DOHH2 (cell line): ENCODE measurements at regions not wholly inside any gene's neighbourhood (a gene's known extent, or its start where the extent isn't known, plus 50 kb on each side); places are given as distances from the start of the nearest gene placed in this dataset.
A peak's percentile ranks its signal among the peaks of the same experiment; 100 is the strongest.

Source experiments
- H3F3A ChIP-seq: fragments of 200-600 bp; sonication (generic), shearing (Covaris generic); 2 replicates; pipeline ENCODE4 v1.6.0; 2016; ENCODE audit warnings: antibody characterized with exemption, mild to moderate bottlenecking; ENCODE audit not compliant: control insufficient read depth, insufficient read depth
- H3K27ac ChIP-seq: fragments of 200-600 bp; sonication (generic); 2 replicates; pipeline ENCODE4 v1.5.1; 2014; ENCODE audit warnings: low read depth, mild to moderate bottlenecking, low read length, moderate library complexity
- H3K27me3 ChIP-seq: fragments of 200-600 bp; sonication (generic); 2 replicates; pipeline ENCODE4 v1.6.1; 2014; ENCODE audit warnings: mild to moderate bottlenecking, low read length, mixed read lengths; ENCODE audit not compliant: control insufficient read depth
- H3K36me3 ChIP-seq: fragments of 200-600 bp; sonication (generic); 2 replicates; pipeline ENCODE4 v1.6.1; 2014; ENCODE audit warnings: mild to moderate bottlenecking, low read length, moderate library complexity, mixed read lengths; ENCODE audit not compliant: control insufficient read depth
- H3K4me1 ChIP-seq: fragments of 200-600 bp; sonication (generic); 2 replicates; pipeline ENCODE4 v1.6.1; 2014; ENCODE audit warnings: mild to moderate bottlenecking, low read length, mixed read lengths; ENCODE audit not compliant: control insufficient read depth
- H3K4me2 ChIP-seq: fragments of 200-600 bp; sonication (generic); 2 replicates; pipeline ENCODE4 v1.6.0; 2014; ENCODE audit warnings: mild to moderate bottlenecking, low read length, moderate library complexity
- H3K4me3 ChIP-seq: fragments of 200-600 bp; sonication (generic); 2 replicates; pipeline ENCODE4 v1.5.1; 2014; ENCODE audit warnings: mild to moderate bottlenecking, low read length, mixed read lengths
- H3K79me2 ChIP-seq: fragments of 200-600 bp; sonication (generic); 2 replicates; pipeline ENCODE4 v1.6.1; 2014; ENCODE audit warnings: mild to moderate bottlenecking, low read length, mixed read lengths; ENCODE audit not compliant: control insufficient read depth
- H3K9me2 ChIP-seq: fragments of 200-600 bp; sonication (generic); replicated peaks from 2 replicates; pipeline ENCODE4 v1.6.1; 2014; ENCODE audit warnings: mild to moderate bottlenecking, low read length, mixed read lengths; ENCODE audit not compliant: control insufficient read depth
- H3K9me3 ChIP-seq: fragments of 200-600 bp; sonication (generic); 2 replicates; pipeline ENCODE4 v1.6.1; 2014; ENCODE audit warnings: antibody characterized with exemption, low read length, mixed read lengths; ENCODE audit not compliant: control insufficient read depth, insufficient read depth
- H4K20me1 ChIP-seq: fragments of 200-600 bp; sonication (generic); 2 replicates; pipeline ENCODE4 v1.6.0; 2014; ENCODE audit warnings: low read depth, mild to moderate bottlenecking, antibody characterized with exemption, low read length, moderate library complexity; ENCODE audit not compliant: control insufficient read depth, insufficient read depth
- EZH2phosphoT487 ChIP-seq: fragments of 200-600 bp; sonication (generic); IDR thresholded peaks from 2 replicates; pipeline ENCODE4 v1.6.1; 2017; ENCODE audit warnings: borderline replicate concordance, mild to moderate bottlenecking, antibody characterized with exemption, low read length, moderate library complexity, mixed read lengths
- TF ChIP-seq, protein P1 (sequence below): fragments of 200-600 bp; sonication (generic); IDR thresholded peaks from one replicate; pipeline ENCODE4 v1.5.1; 2014; ENCODE audit warnings: antibody characterized with exemption, mild to moderate bottlenecking, low read depth, low read length; ENCODE audit not compliant: poor library complexity, severe bottlenecking

DNA sequence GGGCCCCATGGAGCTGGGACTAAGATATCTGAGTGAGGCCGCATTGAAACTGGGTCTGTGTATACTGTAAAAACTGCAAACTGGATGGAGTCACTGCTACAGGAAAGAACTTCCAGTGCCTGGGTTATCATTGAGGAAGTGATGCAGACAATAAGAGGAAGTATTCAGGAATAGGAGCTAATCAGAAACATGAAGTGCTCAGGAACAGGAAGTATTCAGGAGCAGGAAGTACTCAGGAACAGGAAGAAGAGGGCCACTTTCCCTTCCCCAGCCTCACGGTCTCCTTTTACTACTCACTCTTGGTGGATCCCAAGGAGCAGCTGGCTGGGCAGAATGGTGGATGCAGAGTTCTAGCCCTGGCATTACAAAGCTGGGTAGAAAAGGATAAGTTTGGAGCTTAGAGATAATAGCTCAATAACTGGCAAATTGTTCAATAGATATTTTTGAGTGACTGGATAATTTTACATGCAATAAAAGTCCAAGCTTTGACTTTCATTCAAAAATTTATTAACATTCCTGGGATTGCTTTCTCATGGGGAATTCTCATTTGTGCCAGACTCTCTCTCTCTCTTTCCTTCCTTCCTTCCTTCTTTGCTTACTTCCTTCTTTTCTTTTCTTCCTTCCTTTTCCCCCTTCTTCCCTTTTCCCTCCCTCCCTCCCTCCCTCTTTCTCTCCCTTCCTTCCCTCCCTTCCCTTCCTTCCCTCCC lies 82.2 kb upstream of the PAX1 start:
- Histone ChIP-seq H3K79me2 (no peaks in the 10 kb centered on the region), H3K27me3 (no peaks in the 10 kb centered on the region), H3K4me1 (peaks cover 8% of the 10 kb centered on the region), H3K4me2 (peak overlapping the region; percentile 43), H3K9me2 (no peaks in the 10 kb centered on the region), H3K27ac (no peak overlapping the region), H3K36me3 (no peaks in the 10 kb centered on the region), H3K9me3 (peaks cover 17% of the 10 kb centered on the region), H3K4me3 (peak overlapping the region; percentile 50), H3F3A (no peaks in the 10 kb centered on the region), H4K20me1 (no peaks in the 10 kb centered on the region)
- TF ChIP-seq, protein P1, sequence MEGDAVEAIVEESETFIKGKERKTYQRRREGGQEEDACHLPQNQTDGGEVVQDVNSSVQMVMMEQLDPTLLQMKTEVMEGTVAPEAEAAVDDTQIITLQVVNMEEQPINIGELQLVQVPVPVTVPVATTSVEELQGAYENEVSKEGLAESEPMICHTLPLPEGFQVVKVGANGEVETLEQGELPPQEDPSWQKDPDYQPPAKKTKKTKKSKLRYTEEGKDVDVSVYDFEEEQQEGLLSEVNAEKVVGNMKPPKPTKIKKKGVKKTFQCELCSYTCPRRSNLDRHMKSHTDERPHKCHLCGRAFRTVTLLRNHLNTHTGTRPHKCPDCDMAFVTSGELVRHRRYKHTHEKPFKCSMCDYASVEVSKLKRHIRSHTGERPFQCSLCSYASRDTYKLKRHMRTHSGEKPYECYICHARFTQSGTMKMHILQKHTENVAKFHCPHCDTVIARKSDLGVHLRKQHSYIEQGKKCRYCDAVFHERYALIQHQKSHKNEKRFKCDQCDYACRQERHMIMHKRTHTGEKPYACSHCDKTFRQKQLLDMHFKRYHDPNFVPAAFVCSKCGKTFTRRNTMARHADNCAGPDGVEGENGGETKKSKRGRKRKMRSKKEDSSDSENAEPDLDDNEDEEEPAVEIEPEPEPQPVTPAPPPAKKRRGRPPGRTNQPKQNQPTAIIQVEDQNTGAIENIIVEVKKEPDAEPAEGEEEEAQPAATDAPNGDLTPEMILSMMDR: no peak
- no peak for TF ChIP-seq EZH2phosphoT487

DNA sequence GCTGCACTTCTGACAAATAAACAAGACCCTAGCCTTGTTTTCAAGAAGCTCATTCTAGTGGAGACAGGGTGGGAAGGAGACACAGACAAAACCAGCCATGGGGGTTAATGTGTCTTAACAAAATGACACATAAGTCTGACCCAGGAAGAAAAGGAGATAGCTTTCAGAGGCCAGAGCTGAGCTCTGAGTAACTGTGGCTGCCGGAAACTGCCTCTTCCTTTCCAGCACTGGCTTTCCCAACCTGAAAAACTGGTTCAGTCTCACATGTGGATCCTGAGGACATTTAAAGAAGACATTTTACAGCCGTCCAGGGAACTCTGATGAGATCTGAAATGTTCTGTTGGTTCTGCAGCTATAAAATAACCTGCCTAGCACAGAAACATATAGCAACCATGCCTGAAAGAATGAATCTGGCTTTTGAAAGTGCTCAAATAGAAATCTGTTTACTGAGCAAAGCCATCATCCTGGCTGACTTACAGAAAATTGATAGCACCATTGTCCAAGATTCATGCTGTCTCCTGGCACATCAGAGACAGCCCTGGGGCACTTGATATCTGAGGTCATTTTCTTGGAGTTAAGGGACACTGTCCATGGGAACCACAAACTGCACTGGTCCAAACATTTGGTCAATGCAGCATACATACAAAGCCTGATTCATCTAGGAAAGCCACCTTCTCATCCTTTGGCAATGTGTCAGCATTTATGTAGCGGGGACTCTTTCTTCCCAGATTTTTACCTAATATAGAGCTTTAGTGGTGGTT lies 83.2 kb upstream of the PAX1 start:
- Histone ChIP-seq H3K9me2 (no peaks in the 10 kb centered on the region), H3K4me3 (no peak overlapping the region), H3F3A (no peaks in the 10 kb centered on the region), H3K9me3 (peaks cover 17% of the 10 kb centered on the region), H3K27ac (no peak overlapping the region), H3K4me2 (no peak overlapping the region), H3K36me3 (no peaks in the 10 kb centered on the region), H4K20me1 (no peaks in the 10 kb centered on the region), H3K79me2 (no peaks in the 10 kb centered on the region), H3K27me3 (peaks cover 5% of the 10 kb centered on the region; the same call in 1 of the 2 replicates), H3K4me1 (peaks cover 8% of the 10 kb centered on the region)
- TF ChIP-seq EZH2phosphoT487: no peak
- TF ChIP-seq, protein P1: no peak

DNA sequence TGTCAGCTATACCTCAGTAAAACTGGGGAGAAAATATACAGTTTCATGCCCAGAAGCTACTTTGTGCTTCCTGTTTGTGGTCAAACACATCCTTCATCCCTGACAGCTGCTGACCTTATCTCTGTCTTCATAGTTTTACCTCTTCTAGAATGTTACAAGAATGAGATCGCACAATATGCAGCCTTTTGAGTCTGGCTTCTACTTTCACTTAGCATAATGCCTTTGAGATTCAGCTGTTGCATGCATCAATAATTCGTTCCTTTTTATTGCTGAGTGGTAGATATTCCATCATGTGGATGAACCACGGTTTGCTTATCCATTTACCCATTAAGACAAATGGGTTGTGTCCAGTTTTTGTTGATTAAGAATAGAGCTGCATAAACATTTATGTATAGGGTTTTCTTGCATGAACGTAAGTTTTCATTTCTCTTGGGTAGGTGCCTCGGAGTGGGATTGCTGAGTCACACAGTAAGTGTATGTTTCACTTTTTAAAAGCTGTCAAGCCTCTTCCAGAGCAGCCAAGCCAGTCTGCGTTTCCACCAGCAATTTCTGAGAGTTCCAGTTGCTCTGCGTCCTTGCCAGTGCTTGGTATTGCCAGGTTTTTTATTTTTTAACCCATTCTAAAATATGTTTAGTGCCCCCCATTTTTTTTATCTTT lies 86.6 kb upstream of the PAX1 start:
- H3K27me3 ChIP-seq: peaks cover 5% of the 10 kb centered on the region; the same call in 1 of the 2 replicates
- H4K20me1 ChIP-seq: no peaks in the 10 kb centered on the region
- H3K9me3 ChIP-seq: peaks cover 15% of the 10 kb centered on the region
- peaks cover 8% of the 10 kb centered on the region for H3K4me1 ChIP-seq
- no peak for TF ChIP-seq EZH2phosphoT487
- TF ChIP-seq, protein P1: no peak
- H3K4me2 ChIP-seq: no peak overlapping the region
- H3K79me2 ChIP-seq: no peaks in the 10 kb centered on the region
- H3K36me3 ChIP-seq: no peaks in the 10 kb centered on the region
- H3K9me2 ChIP-seq: no peaks in the 10 kb centered on the region
- no peaks in the 10 kb centered on the region for H3F3A ChIP-seq
- H3K4me3 ChIP-seq: no peak overlapping the region
- H3K27ac ChIP-seq: no peak overlapping the region
